ENCODE measurements at regions not wholly inside any gene's neighbourhood (a gene's known extent, or its start where the extent isn't known, plus 50 kb on each side); places are given as distances from the start of the nearest gene placed in this dataset.

DNA sequence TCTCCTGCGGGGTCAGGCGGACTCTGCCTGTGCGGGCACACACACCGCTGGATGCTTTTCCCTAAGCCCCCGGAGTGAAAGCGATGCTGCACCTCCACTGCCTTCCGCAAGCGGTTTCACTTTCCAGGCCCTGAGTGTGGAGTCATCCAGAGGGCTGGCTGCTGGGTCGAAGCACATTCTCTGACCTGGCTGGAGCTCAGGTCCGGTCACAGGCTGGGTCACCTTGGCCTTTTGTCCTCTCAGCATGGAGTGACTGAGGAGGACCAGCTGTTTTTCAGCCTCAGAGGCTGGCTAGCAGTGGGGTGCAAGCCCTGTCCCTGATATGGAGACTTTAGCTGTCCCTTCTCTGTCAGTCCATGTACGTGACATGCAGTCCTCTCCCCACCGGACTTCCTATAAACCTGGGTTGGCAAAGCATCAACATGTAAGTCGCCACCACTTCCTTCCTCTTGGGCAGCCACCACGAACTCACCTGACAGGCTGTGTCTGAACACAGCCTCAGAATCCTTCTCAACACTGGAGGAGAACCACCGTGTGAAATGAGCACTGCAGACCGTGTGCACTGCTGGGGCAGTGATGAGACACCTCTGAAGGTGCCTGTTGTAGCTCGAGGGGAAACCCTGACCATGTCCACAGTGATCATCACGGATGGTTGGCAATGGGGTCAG, 51.3 kb downstream of the GADD45G start:
- in situ Hi-C loops (cut with MboI; ENCODE audit: low pct_ligation_motif_present in 1 of 4, low pct_unique_long_range_greater_than_20kb in 1 of 4, low sequenced_read_pairs in 3 of 4) = no loop called here

GRCh38 chr9:89657295-89657694, 52.5 kb downstream of the GADD45G start:
- peaks cover 16 to 38% (median 23%) of the 10 kb centered on the region in 4 donors for H3K4me1 ChIP-seq
- H3K36me3 ChIP-seq = no peaks in the 10 kb centered on the region
- H3K27ac ChIP-seq = no peak overlapping the region
- no peak for TF ChIP-seq POLR2AphosphoS5 (IDR thresholded peaks at IDR 0.05)
- TF ChIP-seq, protein P1, sequence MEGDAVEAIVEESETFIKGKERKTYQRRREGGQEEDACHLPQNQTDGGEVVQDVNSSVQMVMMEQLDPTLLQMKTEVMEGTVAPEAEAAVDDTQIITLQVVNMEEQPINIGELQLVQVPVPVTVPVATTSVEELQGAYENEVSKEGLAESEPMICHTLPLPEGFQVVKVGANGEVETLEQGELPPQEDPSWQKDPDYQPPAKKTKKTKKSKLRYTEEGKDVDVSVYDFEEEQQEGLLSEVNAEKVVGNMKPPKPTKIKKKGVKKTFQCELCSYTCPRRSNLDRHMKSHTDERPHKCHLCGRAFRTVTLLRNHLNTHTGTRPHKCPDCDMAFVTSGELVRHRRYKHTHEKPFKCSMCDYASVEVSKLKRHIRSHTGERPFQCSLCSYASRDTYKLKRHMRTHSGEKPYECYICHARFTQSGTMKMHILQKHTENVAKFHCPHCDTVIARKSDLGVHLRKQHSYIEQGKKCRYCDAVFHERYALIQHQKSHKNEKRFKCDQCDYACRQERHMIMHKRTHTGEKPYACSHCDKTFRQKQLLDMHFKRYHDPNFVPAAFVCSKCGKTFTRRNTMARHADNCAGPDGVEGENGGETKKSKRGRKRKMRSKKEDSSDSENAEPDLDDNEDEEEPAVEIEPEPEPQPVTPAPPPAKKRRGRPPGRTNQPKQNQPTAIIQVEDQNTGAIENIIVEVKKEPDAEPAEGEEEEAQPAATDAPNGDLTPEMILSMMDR (IDR thresholded peaks at IDR 0.05) = no peak
- TF ChIP-seq EP300 (IDR thresholded peaks at IDR 0.05; ENCODE audit: low read depth) = no peak
- no peak for TF ChIP-seq POLR2A (IDR thresholded peaks at IDR 0.05)
- H3K9me3 ChIP-seq = no peaks in the 10 kb centered on the region
- no peak overlapping the region for H3K4me3 ChIP-seq
- in situ Hi-C loops (cut with MboI; ENCODE audit: low pct_ligation_motif_present in 1 of 4, low pct_unique_long_range_greater_than_20kb in 1 of 4, low sequenced_read_pairs in 3 of 4) = no loop called here
- intact Hi-C loops (cut with DNase I; ENCODE audit: low total_unique reads) = no loop called here
- 92% methylated on average over 5 of the region's 5 CpGs; no CpG with 5 or more reads in 1 of the 2 donors for WGBS, 2 donors (ENCODE audit: low coverage in 1 of 2)
- no peak for DNase-seq
- H3K27me3 ChIP-seq = no peaks in the 10 kb centered on the region

More for the DNA sequence above, 51.3 kb downstream of the GADD45G start:
- Histone ChIP-seq H3K36me3 (no peaks in the 10 kb centered on the region), H3K27ac (no peak overlapping the region), H3K27me3 (no peaks in the 10 kb centered on the region), H3K9me3 (no peaks in the 10 kb centered on the region), H3K4me3 (no peak overlapping the region), H3K4me1 (peaks cover 7 to 27% (median 13%) of the 10 kb centered on the region in 4 donors)
- 78% methylated on average over 18 of the region's 18 CpGs; no CpG with 5 or more reads in 1 of the 2 donors for WGBS, 2 donors (ENCODE audit: low coverage in 1 of 2)
- intact Hi-C loops (cut with DNase I; ENCODE audit: low total_unique reads) = no loop called here
- no peak for DNase-seq
- TF ChIP-seq EP300 (IDR thresholded peaks at IDR 0.05; ENCODE audit: low read depth) (no peak), POLR2AphosphoS5 (IDR thresholded peaks at IDR 0.05) (no peak), POLR2A (IDR thresholded peaks at IDR 0.05) (no peak)
- TF ChIP-seq, protein P1 (IDR thresholded peaks at IDR 0.05) = no peak

DNA sequence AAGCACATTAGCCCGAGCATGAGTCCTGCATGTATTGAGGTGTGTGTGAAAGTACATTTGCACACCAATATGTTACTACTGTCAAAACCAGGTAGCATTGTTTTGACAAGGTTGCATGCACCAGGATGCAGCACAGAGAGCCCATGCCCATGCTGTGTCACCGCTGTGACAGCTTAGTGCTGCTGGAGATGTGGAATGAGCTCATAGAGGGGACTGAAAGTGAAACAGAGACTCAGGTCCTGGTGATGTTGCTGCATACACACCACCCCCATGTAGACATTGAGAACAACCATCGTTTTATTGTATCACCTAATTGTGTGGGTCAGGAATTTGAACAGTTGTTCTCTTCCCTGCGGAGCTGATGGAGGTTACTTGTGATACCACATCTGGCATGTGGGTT, 53.0 kb downstream of the GADD45G start:
- intact Hi-C loops (cut with DNase I; ENCODE audit: low total_unique reads) = no loop called here
- 80% methylated on average over 4 of the region's 4 CpGs; no CpG with 5 or more reads in 1 of the 2 donors for WGBS, 2 donors (ENCODE audit: low coverage in 1 of 2)
- peaks cover 18 to 43% (median 27%) of the 10 kb centered on the region in 4 donors for H3K4me1 ChIP-seq

DNA sequence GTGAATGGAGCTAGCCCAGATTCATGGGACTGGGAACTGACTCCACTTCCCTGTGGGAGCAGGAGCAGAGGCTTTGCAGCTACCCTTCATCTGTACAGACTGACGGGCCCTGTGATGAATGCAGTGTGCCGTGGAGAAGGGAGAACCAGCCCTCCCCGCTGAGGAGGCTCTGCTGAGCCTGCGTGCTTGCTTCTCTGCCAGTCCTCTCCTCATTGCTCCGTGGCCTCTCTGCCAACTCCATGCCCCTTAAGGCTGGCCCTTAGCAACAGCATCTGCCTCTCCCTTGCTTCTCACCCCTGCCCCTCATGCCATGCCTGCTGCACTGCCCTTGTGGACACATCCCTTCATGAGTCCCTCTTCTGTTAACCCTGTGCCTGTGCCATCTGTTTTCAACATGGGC, 53.6 kb downstream of the GADD45G start:
- H3K36me3 ChIP-seq = no peaks in the 10 kb centered on the region
- H3K9me3 ChIP-seq = no peaks in the 10 kb centered on the region
- H3K4me1 ChIP-seq = peaks cover 18 to 50% (median 33%) of the 10 kb centered on the region in 4 donors
- in situ Hi-C loops (cut with MboI; ENCODE audit: low pct_ligation_motif_present in 1 of 4, low pct_unique_long_range_greater_than_20kb in 1 of 4, low sequenced_read_pairs in 3 of 4) = no loop called here
- no peak for DNase-seq
- WGBS, 2 donors (ENCODE audit: low coverage in 1 of 2) = 80% methylated on average over 5 of the region's 5 CpGs; no CpG with 5 or more reads in 1 of the 2 donors
- intact Hi-C loops (cut with DNase I; ENCODE audit: low total_unique reads) = no loop called here
- no peaks in the 10 kb centered on the region for H3K27me3 ChIP-seq
- no peak overlapping the region for H3K27ac ChIP-seq
- H3K4me3 ChIP-seq = no peak overlapping the region
- TF ChIP-seq EP300 (IDR thresholded peaks at IDR 0.05; ENCODE audit: low read depth) (no peak), POLR2AphosphoS5 (IDR thresholded peaks at IDR 0.05) (no peak), POLR2A (IDR thresholded peaks at IDR 0.05) (no peak)
- TF ChIP-seq, protein P1 (IDR thresholded peaks at IDR 0.05) = no peak

More for the DNA sequence above, 53.0 kb downstream of the GADD45G start:
- no peak for DNase-seq
- Histone ChIP-seq H3K36me3 (no peaks in the 10 kb centered on the region), H3K4me3 (no peak overlapping the region), H3K27ac (no peak overlapping the region), H3K27me3 (no peaks in the 10 kb centered on the region), H3K9me3 (no peaks in the 10 kb centered on the region)
- in situ Hi-C loops (cut with MboI; ENCODE audit: low pct_ligation_motif_present in 1 of 4, low pct_unique_long_range_greater_than_20kb in 1 of 4, low sequenced_read_pairs in 3 of 4) = no loop called here
- TF ChIP-seq, protein P1 (IDR thresholded peaks at IDR 0.05) = no peak
- no peak for TF ChIP-seq EP300 (IDR thresholded peaks at IDR 0.05; ENCODE audit: low read depth)
